IPS DF 19.7 (cell line): ENCODE measurements at regions not wholly inside any gene's neighbourhood (a gene's known extent, or its start where the extent isn't known, plus 50 kb on each side); places are given as distances from the start of the nearest gene placed in this dataset.
"Not testable (repeated sequence)": the region's sequence is repeated elsewhere in the genome, so short reads cannot be mapped to it uniquely, and the experiment has no call there.

Experiments used
- DNase-seq: peaks from one replicate; pipeline ENCODE4 v3.0.0-alpha.2; 2013; ENCODE audit warnings: low read depth, low spot score

DNA sequence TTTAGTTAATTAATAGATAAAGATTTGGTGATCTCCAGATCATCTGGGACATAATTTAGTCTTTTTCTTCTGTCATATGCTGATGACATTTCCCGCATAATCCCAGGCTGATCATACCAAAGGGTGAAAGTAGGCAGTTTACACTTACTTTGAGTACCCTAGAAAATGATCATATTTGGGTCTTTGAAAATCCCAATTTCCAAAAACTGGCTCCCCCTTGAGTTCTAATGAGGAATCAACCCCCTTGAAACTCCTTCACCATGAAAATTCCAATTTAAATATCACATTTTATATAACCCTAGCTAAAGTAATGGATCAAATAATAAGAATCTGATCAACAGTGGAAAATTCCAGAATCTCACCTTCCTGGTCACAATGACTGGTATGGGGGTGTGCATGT, 223.4 kb downstream of the NAF1 start:
- DNase-seq: no peak

DNA sequence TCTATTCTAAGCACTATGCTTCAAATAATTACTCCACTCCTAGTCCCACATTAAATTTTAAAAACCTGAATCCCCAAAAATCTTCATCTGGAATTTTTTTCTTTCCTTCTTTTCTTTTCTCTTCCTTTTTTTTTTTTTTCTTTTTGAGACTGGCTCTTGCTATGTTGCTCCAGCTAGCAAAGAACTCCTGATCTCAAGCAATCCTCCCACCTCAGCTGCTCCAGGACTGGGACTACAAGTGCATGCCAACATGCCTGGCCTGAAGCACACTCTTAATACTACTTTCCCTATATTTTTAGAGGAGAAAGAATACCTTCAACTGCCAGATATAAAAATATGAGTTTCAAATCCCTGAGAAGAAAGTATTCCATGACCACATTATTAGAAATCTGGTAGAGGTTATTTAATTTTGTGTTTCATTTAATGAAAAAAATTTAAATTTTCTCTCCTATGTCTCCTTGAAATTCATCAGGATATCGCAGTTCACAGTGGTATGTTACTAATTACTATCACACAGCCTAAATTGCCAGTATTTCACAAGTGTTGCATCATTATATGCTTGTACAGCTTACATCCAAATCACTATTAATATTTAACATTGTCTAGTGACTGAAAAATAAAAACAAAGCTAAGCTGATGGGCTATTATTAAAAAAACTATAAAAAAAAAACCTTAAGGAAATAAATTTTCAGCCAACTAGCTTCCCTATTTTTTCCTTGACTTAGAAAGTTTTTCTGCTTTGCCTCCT, 227.8 kb downstream of the NAF1 start:
- no peak for DNase-seq

- no peak for DNase-seq
Observed at GRCh38 chr4:162935214-162935613, 231.5 kb downstream of the NAF1 start.

DNA sequence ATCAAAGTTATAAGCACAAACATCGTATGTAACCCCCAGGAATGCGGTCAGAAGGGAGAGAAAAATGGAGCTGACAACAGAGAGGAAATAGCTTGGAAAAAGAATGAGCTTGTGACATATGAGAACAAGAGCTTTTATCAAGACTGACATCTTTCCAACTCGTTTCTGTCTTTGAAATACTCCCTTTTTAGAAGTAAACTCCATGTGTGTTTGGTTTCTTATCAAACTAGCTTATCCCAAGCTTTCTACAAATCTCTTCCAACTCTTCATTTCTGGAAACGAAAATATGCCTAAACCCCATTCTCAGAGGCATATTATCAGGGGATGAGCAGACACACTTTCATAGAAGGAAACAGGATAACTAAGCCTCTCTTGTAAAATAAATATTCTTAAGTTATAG, 235.4 kb downstream of the NAF1 start:
- DNase-seq: no peak

- no peak for DNase-seq
Observed at GRCh38 chr4:162921178-162921785, 245.4 kb downstream of the NAF1 start.

- no peak for DNase-seq
Observed at GRCh38 chr4:162920649-162921048, 246.0 kb downstream of the NAF1 start.

GRCh38 chr4:162912482-162912881, 254.2 kb downstream of the NAF1 start:
- no peak for DNase-seq

GRCh38 chr4:162911349-162911748, 255.3 kb downstream of the NAF1 start:
- DNase-seq: no peak

DNA sequence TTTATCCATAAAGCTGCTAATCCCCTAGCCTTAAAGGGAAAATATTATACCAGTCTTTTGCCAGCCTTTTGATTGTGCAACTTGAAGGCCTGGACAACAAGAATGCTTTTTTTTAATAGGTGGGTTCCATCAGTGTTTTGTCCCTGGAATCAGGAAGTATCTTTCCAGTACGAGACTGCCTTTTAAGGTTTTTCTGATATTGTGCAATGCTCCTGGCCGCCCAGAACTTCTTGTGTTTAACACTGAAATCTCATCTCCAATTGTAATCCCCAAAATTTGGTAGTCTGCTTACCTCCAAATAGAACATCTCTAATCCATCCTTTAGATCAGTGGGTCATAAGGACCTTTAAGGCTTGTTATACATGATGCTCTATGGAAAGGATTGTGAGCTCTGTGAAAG, 256.7 kb downstream of the NAF1 start:
- DNase-seq: no peak

DNA sequence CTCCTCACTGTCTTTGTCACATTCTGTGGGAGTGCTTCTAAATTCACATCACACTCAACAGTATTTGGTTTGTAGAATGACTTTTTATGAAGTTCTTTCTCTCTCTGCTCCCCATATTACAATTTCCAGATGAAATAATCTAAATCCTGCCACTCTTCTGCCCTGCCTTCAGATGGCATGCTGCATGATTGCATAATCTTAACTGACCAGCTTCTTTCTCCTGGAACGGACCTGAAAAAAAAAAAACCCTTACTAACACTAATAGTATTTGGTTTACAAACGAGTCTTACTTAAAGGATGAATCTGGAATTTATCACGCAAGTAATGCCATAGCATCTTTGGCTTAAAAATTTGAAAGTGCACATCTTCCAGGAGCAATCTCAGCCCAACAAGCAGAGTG, 272.3 kb downstream of the NAF1 start:
- no peak for DNase-seq

- DNase-seq: no peak
Observed at GRCh38 chr4:162891788-162892707, 274.6 kb downstream of the NAF1 start.

GRCh38 chr4:162878096-162878495, 288.6 kb downstream of the NAF1 start:
- no peak for DNase-seq

DNA sequence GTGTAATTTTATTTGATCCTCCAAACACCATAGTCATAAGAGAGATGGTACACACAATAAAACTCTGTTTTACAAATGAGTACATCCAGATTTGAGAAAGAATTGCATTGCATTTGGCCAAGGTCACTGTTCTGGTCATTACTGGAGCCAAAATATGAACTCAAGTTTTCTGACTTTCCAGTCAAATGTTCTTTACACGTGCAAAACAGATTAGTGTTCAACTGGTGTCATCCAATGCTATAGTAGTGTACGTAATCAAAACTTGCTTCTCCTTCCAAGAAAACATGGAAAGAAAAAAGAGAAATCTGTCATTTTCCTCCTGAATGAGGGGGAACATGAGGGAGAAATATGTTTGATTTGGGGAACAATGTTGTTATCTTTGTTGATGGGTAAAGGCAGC, 291.9 kb downstream of the NAF1 start:
- no peak for DNase-seq

DNA sequence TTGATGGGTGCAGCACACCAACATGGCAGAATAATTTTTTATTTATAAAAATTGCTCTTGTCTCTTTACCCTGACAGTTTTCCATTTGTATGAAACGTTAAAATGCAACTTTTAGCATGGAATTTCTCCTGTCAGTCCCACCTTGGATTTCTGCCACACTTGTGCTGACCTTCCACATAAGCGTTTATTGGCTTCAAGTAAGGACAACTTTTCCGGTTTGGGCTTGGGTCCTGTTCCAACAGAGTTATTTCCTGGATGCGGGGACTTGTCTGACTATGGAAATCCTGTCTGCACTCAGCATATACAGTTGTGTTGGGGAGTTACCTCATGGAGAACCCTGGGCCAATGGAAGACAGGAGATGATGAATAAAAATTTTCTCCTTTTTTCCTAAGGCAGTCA, 294.7 kb downstream of the NAF1 start:
- DNase-seq: no peak

GRCh38 chr4:162869157-162869556, 297.5 kb downstream of the NAF1 start:
- no peak for DNase-seq

DNA sequence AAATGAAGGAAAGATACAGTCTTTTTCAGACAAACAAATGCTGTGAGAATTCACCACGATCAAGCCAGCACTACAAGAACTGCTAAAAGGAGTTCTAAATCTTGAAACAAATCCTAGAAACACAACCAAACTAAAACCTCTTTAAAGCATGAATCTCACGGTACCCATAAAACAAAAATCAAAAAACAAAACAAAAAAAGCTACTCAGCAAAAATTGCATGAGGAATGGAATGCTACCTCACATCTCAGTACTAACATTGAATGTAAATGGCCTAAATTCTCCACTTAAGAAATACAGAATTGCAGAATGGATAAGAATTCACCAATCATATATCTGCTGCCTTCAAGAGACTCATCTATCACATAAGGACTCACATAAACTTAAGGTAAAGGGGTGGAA, 300.1 kb downstream of the NAF1 start:
- DNase-seq: no peak

DNA sequence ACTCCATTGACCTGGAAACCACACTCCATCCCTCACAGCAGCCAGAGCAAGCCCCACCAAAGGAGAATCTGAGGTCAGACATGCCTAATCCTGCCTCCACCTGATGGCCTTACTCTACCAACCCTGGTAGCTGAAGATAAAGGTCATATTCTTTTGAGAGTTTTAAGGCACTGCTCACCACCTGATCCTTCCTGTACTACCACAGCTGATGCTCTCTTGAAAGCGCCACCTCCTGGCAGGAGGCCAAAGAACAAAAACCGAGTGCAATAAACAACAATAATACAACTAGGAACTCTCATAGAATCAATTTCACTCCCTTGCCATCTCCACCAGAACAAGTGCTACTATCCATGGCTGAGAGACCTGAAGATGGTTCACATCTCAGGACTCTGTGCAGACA, 301.6 kb downstream of the NAF1 start:
- DNase-seq: no peak

DNA sequence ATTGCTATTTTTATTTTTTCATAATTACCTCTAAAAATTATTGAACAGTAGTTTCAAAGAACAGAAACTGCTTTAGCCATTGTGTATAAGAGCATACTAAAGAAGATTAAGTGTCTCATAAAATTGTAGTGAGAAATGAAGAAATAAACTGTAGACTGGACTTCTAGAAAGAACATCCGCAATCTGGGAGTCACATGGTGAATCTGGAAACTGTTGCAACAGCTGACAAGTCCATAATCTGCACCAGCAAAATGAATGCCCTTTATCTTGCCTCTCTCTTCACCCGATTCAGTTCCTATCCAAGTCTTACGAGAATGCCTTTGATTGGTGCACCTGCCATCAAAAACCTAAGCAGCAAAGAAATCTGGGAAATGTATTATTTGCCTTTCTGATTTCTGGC, 312.9 kb downstream of the NAF1 start:
- DNase-seq: no peak

GRCh38 chr4:162852642-162853041, 314.0 kb downstream of the NAF1 start:
- no peak for DNase-seq

- DNase-seq: not testable (repeated sequence)
Observed at GRCh38 chr4:162851241-162851758, 315.4 kb downstream of the NAF1 start.

GRCh38 chr4:162849937-162850336, 316.8 kb downstream of the NAF1 start:
- no peak for DNase-seq

DNA sequence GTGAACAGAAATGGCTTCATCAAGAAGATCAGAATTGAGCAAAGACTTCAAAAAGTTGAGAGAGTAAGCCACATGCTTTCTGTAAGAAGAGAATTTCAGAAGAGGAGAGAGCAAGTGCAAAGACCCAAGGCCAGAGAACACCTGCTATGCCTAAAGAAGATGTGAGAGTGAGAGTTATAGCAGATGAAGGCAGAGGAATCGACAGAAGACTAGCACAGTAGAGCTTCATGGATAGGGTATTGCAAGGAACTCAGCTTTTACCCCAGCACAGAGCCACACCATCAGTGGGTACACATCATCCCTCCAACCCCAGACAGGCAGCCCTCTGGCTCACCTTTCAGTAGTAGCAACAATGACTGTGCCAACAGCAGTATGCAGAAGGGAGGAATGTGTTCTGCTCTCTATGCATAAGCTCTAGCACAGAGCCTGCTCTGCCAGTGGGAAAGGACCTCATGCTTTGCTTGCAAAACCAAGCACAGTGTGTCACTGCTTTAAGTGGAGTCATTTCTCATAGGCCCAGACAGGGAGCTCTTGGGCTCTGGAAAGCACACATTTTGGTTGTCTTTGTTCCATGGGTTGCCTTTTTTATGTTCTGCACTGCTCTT, 318.6 kb downstream of the NAF1 start:
- DNase-seq: no peak
